ENCODE measurements at regions not wholly inside any gene's neighbourhood (a gene's known extent, or its start where the extent isn't known, plus 50 kb on each side); places are given as distances from the start of the nearest gene placed in this dataset.

DNA sequence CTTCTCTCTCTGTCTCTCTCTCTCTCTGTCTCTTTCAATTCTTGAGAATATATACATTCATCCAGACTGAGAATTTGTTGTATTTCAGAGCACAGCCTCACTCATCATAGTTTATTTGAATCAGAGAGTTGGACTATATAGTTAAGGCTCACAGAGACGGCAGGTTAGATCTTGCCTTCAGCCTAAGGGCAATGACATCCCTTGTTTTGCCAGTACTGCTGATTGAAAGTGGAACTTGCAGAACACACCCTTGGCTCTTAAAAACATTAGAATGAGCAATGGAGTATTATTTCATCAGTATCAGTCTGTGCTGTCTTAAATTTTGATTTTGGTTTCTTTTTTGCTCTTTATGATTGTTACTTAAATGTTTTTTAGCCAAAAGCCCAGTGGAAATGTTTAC, 62.0 kb upstream of the DSG1 start:
- Histone ChIP-seq H3K4me3 (no peak overlapping the region), H3F3A (replicated peaks; ENCODE audit: low read depth) (no peaks in the 10 kb centered on the region), H3K9me2 (ENCODE audit: insufficient read depth) (no peaks in the 10 kb centered on the region), H4K20me1 (replicated peaks; ENCODE audit: insufficient read depth) (no peaks in the 10 kb centered on the region), H3K27ac (ENCODE audit: low read depth) (no peak overlapping the region), H3K27me3 (ENCODE audit: insufficient read depth) (no peaks in the 10 kb centered on the region), H3K36me3 (ENCODE audit: insufficient read depth) (no peaks in the 10 kb centered on the region), H3K79me2 (replicated peaks; ENCODE audit: insufficient read depth) (no peaks in the 10 kb centered on the region), H3K4me1 (ENCODE audit: insufficient read depth) (no peaks in the 10 kb centered on the region), H2AFZ (no peak overlapping the region), H3K4me2 (no peak overlapping the region)
- no peak for TF ChIP-seq CREB1 (CRISPR knock-in tag; IDR thresholded peaks at IDR 0.05; ENCODE audit: low read depth)
- TF ChIP-seq, protein P1, sequence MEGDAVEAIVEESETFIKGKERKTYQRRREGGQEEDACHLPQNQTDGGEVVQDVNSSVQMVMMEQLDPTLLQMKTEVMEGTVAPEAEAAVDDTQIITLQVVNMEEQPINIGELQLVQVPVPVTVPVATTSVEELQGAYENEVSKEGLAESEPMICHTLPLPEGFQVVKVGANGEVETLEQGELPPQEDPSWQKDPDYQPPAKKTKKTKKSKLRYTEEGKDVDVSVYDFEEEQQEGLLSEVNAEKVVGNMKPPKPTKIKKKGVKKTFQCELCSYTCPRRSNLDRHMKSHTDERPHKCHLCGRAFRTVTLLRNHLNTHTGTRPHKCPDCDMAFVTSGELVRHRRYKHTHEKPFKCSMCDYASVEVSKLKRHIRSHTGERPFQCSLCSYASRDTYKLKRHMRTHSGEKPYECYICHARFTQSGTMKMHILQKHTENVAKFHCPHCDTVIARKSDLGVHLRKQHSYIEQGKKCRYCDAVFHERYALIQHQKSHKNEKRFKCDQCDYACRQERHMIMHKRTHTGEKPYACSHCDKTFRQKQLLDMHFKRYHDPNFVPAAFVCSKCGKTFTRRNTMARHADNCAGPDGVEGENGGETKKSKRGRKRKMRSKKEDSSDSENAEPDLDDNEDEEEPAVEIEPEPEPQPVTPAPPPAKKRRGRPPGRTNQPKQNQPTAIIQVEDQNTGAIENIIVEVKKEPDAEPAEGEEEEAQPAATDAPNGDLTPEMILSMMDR (conservative IDR thresholded peaks at IDR 0.05; ENCODE audit: low read depth in 2 of 2), result no peak
- no peak for TF ChIP-seq STAT1 (IDR thresholded peaks at IDR 0.05; ENCODE audit: unreplicated experiment)
- TF ChIP-seq ZNF114 (CRISPR knock-in tag; IDR thresholded peaks at IDR 0.05), result no peak
- no peak for TF ChIP-seq POLR2AphosphoS5 (IDR thresholded peaks at IDR 0.05; ENCODE audit: low read depth)
- TF ChIP-seq, protein P2, sequence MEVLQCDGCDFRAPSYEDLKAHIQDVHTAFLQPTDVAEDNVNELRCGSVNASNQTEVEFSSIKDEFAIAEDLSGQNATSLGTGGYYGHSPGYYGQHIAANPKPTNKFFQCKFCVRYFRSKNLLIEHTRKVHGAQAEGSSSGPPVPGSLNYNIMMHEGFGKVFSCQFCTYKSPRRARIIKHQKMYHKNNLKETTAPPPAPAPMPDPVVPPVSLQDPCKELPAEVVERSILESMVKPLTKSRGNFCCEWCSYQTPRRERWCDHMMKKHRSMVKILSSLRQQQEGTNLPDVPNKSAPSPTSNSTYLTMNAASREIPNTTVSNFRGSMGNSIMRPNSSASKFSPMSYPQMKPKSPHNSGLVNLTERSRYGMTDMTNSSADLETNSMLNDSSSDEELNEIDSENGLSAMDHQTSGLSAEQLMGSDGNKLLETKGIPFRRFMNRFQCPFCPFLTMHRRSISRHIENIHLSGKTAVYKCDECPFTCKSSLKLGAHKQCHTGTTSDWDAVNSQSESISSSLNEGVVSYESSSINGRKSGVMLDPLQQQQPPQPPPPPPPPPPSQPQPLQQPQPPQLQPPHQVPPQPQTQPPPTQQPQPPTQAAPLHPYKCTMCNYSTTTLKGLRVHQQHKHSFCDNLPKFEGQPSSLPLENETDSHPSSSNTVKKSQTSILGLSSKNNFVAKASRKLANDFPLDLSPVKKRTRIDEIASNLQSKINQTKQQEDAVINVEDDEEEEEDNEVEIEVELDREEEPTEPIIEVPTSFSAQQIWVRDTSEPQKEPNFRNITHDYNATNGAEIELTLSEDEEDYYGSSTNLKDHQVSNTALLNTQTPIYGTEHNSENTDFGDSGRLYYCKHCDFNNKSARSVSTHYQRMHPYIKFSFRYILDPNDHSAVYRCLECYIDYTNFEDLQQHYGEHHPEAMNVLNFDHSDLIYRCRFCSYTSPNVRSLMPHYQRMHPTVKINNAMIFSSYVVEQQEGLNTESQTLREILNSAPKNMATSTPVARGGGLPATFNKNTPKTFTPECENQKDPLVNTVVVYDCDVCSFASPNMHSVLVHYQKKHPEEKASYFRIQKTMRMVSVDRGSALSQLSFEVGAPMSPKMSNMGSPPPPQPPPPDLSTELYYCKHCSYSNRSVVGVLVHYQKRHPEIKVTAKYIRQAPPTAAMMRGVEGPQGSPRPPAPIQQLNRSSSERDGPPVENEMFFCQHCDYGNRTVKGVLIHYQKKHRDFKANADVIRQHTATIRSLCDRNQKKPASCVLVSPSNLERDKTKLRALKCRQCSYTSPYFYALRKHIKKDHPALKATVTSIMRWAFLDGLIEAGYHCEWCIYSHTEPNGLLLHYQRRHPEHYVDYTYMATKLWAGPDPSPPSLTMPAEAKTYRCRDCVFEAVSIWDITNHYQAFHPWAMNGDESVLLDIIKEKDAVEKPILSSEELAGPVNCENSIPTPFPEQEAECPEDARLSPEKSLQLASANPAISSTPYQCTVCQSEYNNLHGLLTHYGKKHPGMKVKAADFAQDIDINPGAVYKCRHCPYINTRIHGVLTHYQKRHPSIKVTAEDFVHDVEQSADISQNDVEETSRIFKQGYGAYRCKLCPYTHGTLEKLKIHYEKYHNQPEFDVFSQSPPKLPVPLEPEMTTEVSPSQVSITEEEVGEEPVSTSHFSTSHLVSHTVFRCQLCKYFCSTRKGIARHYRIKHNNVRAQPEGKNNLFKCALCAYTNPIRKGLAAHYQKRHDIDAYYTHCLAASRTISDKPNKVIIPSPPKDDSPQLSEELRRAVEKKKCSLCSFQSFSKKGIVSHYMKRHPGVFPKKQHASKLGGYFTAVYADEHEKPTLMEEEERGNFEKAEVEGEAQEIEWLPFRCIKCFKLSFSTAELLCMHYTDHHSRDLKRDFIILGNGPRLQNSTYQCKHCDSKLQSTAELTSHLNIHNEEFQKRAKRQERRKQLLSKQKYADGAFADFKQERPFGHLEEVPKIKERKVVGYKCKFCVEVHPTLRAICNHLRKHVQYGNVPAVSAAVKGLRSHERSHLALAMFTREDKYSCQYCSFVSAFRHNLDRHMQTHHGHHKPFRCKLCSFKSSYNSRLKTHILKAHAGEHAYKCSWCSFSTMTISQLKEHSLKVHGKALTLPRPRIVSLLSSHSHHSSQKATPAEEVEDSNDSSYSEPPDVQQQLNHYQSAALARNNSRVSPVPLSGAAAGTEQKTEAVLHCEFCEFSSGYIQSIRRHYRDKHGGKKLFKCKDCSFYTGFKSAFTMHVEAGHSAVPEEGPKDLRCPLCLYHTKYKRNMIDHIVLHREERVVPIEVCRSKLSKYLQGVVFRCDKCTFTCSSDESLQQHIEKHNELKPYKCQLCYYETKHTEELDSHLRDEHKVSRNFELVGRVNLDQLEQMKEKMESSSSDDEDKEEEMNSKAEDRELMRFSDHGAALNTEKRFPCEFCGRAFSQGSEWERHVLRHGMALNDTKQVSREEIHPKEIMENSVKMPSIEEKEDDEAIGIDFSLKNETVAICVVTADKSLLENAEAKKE (CRISPR knock-in tag; IDR thresholded peaks at IDR 0.05), result no peak
- no peak for TF ChIP-seq EZH2 (IDR thresholded peaks at IDR 0.05; ENCODE audit: low read depth, unreplicated experiment)
- TF ChIP-seq, protein P3, sequence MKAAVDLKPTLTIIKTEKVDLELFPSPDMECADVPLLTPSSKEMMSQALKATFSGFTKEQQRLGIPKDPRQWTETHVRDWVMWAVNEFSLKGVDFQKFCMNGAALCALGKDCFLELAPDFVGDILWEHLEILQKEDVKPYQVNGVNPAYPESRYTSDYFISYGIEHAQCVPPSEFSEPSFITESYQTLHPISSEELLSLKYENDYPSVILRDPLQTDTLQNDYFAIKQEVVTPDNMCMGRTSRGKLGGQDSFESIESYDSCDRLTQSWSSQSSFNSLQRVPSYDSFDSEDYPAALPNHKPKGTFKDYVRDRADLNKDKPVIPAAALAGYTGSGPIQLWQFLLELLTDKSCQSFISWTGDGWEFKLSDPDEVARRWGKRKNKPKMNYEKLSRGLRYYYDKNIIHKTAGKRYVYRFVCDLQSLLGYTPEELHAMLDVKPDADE (IDR thresholded peaks at IDR 0.05), result no peak
- no peak for TF ChIP-seq JUNB (IDR thresholded peaks at IDR 0.05; ENCODE audit: unreplicated experiment)
- TF ChIP-seq, protein P4, sequence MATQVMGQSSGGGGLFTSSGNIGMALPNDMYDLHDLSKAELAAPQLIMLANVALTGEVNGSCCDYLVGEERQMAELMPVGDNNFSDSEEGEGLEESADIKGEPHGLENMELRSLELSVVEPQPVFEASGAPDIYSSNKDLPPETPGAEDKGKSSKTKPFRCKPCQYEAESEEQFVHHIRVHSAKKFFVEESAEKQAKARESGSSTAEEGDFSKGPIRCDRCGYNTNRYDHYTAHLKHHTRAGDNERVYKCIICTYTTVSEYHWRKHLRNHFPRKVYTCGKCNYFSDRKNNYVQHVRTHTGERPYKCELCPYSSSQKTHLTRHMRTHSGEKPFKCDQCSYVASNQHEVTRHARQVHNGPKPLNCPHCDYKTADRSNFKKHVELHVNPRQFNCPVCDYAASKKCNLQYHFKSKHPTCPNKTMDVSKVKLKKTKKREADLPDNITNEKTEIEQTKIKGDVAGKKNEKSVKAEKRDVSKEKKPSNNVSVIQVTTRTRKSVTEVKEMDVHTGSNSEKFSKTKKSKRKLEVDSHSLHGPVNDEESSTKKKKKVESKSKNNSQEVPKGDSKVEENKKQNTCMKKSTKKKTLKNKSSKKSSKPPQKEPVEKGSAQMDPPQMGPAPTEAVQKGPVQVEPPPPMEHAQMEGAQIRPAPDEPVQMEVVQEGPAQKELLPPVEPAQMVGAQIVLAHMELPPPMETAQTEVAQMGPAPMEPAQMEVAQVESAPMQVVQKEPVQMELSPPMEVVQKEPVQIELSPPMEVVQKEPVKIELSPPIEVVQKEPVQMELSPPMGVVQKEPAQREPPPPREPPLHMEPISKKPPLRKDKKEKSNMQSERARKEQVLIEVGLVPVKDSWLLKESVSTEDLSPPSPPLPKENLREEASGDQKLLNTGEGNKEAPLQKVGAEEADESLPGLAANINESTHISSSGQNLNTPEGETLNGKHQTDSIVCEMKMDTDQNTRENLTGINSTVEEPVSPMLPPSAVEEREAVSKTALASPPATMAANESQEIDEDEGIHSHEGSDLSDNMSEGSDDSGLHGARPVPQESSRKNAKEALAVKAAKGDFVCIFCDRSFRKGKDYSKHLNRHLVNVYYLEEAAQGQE (IDR thresholded peaks at IDR 0.05; ENCODE audit: unreplicated experiment), result no peak
- TF ChIP-seq ZNF331 (CRISPR knock-in tag; IDR thresholded peaks at IDR 0.05; ENCODE audit: low read depth), result no peak
- TF ChIP-seq NANOG (IDR thresholded peaks at IDR 0.05; ENCODE audit: borderline replicate concordance), result no peak
- TF ChIP-seq EZH2phosphoT487 (IDR thresholded peaks at IDR 0.05; ENCODE audit: unreplicated experiment), result no peak
- no peak overlapping the region for H3K27ac Mint-ChIP-seq
- peaks cover 12% of the 10 kb centered on the region; the same call in 2 of the 3 replicates for H3K4me1 Mint-ChIP-seq
- no peak for ATAC-seq
- H3K4me3 Mint-ChIP-seq, result no peak overlapping the region
- H3K36me3 Mint-ChIP-seq (ENCODE audit: low read depth), result no peaks in the 10 kb centered on the region
- no peaks in the 10 kb centered on the region for H3K9me3 Mint-ChIP-seq
- no peak for DNase-seq (ENCODE audit: low spot score)
- H3K27me3 Mint-ChIP-seq (ENCODE audit: insufficient read depth, low read depth, poor library complexity), result no peaks in the 10 kb centered on the region
